ENCODE measurements at regions not wholly inside any gene's neighbourhood (a gene's known extent, or its start where the extent isn't known, plus 50 kb on each side); places are given as distances from the start of the nearest gene placed in this dataset.
"Not testable (repeated sequence)": the region's sequence is repeated elsewhere in the genome, so short reads cannot be mapped to it uniquely, and the experiment has no call there.

DNA sequence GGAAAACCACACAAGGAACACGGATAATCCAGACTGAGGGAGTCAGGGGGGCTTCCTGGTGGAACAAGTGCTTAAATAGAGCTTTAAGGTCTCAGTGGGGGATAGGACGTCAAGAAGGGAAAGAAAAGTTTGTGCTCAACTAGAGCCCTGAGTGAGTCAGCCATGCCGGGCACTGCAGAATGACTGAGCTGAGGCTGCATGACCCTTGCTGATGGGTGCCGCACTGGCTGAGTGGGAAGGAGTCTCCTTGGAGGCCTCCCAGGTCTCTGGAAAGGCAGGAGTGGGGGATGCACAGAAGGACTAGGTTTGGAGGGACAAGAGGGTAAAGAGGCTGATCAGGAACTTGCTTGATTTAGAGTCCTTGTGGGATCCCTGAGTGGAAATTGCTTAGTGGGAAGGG lies 150.3 kb downstream of the RPLP1 start:
- no peak for DNase-seq

DNA sequence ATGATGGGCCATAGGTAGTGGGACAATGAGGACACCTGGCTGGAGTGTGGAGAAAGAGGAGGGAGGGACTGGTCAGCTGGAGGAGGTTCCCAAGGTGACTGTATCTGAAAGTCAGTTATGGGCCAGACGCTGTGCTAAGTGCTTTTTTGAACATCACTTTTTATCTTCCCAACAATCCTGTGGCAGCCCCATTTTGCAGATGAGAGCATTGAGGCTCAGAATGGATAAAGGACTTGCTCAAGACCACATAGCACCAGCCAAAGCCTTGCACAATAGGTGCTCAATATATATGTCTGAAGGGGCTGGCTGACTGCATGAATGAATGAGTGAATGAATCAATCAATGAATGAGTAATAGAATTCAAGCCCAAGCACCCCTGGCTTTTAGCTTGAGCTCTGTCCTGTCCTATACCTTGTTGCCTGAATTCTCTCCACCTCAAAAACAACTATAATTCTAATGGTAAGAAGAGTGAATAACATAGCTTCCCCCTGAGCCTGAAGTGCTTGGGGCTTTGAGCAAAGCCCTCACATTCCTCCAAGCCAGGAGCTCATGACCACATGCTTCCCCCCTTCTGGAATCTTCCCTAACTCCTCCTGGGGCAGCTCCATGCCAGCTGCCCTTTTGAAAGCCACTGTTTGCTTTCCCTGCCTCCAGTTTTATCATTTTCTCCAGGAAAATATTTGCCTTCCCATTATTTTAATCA lies 150.9 kb downstream of the RPLP1 start:
- DNase-seq: no peak

DNA sequence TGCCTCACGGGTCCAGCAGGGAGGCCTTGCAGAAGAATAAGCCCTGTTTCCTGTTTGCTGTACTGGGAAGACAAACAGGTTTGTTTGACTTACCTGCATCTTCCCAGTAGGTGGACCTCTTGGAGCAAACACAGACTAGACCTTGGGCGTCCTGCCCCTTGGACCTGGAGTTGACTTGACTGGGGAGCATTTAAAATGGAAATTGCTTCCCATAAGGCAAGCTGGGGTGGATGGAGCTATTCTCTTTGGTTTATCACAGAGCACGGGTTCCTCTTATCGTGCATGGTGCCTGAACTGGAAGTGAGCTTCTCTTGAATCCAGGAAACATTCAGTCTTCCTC lies 151.4 kb downstream of the RPLP1 start:
- DNase-seq: no peak

DNA sequence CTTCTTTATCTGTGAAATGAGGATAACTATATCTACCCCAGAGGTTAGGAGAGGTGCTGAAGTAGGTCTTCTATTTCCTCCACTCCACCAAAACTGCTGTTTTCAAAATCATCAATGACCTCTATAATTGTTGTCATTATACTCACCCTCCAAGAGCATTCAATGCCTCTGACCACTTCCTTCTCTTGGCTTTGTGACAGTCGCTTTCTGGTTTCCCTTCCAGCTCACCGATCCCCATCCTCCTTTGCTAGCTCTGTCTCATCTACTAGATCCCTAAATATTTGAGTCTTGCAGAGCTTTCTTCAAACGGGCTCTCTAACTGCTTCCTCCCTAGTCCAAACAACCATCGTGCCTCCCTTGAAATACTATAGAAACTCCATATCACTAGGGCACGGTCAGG lies 153.5 kb downstream of the RPLP1 start:
- no peak for DNase-seq

DNA sequence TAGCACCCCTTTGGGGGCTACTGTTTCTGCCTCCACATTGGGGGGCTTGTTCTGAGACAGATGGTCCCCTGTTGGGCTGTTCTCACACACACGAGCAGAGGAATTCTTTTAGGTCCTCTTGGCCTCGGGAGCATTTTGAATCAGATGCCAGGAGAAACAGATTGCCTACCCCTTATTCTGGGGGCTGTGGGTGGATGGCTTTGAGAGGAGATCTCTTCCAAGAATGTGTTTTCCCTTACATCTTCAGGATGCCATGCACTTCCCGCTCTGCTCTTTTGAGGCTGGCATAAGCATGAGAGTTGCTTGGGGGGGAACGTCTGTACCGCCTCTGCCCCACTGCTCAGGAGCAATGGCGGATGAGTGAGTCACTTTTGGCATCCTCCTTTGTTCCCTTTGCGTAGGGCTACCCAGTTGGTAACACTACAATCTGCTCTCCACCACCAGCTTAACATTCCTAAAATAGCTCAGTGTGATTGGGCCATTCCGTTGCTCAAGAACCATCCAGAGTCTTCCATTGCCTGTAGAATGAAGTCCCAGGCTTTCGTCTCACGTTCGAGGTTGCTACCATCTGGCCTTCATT lies 154.4 kb downstream of the RPLP1 start:
- no peak for DNase-seq

DNA sequence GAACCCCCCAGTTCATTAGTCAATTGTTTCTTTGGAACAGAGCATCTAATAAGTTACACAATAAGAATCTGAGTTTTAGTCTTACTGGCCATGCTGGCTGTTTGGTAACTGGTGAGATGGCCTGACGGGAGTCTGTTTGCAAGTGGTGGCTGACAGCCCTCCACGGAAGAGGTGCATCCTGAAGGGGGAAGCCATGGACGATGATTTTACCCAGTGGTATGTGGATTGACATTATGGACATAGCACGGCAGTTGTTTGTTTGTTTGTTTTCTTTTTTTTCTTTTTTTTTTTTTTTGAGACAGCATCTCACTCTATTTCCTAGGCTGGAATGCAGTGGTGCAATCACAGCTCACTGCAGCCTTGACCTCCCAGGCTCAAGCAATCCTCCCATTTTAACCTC lies 156.0 kb downstream of the RPLP1 start:
- DNase-seq: no peak

DNA sequence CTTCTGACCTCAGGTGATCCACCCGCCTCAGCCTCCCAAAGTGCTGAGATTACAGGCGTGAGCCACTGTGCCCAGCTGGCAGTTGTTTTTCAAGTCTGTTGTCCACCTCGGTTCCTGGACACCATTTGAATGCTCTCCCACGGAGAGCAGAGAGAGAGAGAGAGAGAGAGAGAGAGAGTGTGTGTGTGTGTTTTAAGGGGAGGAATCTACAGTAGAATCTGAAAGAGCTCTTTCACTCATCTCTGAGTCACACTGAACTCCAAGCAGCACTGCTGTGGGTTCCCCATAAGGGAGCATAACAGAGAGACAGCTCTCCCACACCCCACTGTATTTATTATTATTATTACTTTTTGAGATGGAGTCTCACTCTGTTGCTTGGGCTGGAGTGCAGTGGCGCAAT lies 156.6 kb downstream of the RPLP1 start:
- no peak for DNase-seq

DNA sequence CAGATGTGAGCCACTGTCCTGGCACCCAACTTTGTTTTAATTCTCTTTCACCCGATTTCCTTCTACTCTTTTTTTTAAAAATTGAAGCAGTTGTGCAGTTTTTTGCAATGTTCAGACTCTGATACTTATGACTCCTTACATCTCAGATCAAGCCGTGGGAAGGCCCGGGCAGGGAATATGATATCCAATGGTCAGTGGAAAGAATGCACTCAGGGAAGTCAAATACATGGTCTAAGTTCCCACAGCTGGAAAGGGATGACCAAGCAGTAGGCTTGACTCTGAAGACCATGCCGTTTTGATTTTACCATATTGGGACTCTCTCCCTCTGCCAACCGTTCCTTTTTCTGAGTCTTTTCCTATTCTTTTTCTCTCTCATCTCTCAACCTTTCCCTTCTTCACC lies 157.2 kb downstream of the RPLP1 start:
- DNase-seq: no peak

DNA sequence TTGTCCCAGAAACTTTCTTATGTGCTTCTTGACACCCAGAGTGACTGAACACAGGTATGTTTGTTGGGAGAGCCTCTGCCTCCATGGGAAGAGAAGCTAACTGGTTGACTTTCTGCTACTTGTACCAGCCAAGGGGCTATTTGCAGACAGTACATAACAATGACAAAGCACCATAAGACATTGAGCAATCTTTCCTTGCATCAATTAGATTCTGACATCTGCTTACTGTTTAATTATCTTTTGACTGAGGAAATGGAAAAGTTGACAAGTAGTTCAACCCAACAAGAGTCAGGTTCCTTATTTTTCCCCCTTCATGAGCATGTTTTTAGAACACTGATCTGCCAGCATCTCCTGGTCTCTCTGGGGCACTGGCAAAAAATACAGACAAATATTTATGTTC lies 157.7 kb downstream of the RPLP1 start:
- no peak for DNase-seq

DNA sequence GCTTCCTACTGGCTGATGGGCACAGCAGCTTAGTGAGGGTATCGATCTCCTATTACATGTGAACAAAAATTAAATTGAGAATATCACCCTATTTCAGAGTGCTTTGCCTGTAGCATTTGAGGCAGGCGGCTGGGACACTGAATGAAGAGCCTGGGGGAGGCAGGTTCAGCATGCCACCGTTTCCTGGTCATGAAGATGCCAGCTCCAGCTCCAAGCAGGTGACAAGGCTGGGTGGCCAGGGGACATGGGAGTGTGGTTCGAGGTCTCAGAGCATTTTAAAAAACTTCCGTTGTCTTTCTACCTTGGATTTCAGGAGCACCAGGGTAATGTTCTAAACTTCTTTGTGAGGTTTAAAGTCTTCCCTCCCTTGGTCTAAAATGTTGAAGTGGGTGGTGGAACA lies 158.2 kb downstream of the RPLP1 start:
- no peak for DNase-seq

DNA sequence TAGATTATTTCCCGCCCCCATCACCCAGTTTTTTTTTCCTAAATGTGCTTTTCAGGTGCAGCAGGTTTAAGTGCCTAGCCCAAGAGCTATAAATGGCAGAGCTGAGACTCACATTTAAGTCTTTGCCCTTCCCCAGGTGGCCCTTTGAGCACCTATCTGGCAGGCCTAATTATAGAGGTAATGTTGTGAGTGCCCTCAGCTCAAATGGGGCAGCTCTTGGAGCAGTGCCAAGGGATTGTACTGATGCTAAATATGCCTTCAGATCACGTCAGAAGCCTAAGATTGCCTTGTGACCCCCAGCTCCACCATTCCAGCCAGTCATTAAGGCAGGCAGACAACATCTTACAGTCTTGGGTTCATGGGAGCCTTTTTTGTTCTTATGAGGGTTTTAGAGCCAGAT lies 159.5 kb downstream of the RPLP1 start:
- no peak for DNase-seq

DNA sequence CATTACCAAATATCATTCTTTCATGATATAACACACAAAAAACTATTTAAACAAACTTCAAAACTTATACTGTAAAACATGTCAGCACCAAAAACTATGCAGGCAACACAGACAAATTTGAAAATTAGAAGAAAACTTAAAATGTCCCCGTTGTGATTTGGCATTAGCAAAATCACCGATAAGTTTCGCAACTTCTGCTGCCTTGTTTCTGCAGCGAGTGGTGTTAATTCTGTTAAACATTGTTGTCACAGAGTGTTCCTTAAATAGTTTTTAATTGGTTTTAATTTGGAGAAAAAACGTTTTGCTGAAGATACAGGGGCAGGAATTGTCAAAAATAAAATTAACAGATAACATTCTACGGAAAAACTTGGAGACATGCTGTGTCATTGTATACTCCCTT lies 160.6 kb downstream of the RPLP1 start:
- DNase-seq: no peak

DNA sequence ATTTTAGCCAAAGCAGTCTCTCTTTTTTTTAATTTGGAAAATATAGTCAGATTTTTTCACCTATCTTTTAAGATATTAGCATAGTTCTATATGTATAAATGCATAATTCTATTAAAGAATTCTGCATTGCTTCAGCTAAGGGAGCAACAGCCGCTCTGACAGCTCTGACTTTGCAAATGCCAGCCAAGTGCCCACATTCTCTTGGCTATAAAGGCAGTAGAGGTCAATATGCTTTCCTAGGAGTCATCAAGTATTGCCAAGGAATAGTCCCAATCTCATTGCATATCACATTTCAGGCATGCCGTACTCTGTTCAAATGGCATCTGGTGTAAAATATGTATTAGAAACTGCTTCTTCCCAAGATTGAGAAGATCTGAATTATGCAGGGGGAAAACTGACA lies 161.4 kb downstream of the RPLP1 start:
- DNase-seq: no peak

DNA sequence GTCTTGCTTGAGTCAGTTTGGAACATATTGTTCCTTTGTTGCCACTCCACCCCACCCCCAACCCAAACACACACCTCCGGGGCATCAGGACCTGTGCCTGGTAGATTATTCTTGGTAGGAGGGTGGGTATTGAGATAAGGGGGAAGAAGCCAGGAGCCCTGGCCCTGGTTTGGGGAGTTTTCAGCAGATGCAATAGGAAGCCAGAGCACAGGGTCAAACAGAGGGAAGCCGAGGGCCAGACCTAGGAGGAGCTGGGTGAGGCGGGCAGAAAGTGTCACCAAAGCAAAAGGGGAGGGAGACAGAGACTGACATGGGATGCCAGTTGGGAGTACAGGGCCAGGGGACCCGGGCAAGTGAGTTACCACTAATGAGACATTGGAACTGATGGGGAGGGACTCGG lies 163.1 kb downstream of the RPLP1 start:
- DNase-seq: no peak

DNA sequence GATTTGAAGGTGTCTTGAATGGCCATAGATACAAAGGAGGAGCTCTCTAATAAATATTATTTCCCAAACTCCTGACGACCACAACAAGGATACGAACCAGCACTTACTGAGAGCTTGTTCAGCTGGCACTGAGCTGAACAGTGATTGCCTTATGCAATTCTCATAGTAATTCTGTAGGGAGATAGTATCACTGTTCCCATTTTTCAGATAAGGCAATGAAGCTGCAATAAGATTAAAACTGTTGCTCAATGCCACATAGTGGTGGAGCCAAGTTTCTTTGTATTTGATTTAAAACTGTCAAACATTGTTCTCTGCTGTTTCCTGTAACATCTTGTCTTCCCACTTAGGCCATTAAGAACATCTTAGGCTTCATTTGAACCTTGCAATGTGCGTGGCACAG lies 163.9 kb downstream of the RPLP1 start:
- DNase-seq: no peak

DNA sequence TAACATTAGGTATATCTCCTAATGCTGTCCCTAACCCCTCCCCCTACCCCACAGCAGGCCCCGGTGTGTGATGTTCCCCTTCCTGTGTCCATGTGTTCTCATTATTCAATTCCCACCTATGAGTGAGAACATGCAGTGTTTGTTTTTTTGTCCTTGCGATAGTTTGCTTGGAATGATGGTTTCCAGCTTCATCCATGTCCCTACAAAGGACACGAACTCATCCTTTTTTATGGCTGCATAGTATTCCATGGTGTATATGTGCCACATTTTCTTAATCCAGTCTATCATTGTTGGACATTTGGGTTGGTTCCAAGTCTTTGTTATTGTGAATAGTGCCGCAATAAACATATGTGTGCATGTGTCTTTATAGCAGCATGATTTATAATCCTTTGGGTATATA lies 164.5 kb downstream of the RPLP1 start:
- DNase-seq: not testable (repeated sequence)

DNA sequence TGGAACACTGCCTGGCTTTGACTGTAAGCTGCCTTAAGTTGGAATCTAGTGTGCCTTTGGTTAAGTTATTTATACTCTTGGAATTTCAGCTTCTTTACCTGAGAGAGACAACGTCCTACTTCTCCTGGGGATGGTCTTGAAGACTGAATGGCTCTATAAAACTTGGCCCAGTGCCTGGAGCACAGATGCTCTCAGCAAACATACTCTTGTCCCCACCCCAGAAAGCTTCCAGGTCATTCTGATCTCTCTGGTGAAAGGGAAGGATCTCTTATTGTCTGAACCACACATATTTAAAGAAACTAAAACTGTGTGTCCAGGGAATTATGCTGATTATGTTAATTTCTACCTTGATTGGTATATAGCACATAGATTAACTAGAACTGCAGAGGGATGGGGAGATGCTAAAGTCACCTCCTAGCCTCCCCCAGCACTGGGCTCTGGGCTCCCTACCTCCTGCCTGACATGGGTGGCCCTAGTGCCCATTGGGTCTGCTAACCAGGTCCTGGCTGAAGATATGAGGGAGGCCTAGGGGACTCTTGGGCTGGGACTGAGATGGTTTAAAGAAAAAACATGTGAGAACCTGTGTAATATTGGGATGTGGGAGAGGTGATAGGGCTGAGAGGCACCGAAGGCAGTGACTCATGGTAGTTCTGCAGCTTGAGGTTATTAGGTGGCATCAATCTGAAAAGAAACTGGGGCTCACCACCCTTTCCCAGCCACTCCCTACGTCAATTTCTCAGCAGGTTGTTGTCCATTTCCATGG lies 171.0 kb downstream of the RPLP1 start:
- DNase-seq: no peak

DNA sequence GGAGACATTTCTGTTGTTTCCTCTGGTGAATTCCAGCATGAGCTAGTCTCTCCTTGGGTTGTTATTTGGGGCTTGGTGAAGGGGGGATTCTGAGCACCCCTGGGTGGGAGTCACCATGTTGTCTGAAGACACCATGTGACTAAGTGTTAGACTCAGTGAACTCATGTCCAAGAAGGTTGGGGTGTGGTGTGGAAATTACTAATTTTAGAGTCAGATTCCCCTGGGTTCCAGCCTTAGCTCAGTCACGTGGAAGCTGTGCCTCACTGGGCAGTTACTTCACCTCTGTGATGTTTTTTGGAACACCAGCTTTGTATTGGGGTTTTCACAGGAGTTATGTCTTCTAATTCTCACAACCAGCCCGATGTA lies 171.5 kb downstream of the RPLP1 start:
- DNase-seq: no peak

DNA sequence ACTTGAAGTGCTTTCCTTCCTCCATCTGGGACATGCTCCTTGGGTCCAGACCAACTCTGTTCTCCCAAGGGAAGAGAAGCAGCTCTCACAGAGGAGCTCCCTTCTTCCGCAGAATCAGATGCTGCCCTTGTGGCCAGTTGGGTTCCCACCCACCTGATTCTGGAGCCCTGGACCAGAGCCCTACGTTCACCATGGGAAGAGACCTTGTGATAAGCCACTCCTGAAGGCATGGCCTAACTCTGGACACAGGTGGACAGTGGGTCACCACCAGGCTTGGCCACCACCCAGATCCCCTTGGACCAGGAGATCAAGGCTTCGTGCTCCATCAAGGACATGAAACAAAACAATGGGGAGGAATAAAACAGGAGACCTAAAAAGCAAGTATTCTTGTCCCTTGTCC lies 172.2 kb downstream of the RPLP1 start:
- no peak for DNase-seq

DNA sequence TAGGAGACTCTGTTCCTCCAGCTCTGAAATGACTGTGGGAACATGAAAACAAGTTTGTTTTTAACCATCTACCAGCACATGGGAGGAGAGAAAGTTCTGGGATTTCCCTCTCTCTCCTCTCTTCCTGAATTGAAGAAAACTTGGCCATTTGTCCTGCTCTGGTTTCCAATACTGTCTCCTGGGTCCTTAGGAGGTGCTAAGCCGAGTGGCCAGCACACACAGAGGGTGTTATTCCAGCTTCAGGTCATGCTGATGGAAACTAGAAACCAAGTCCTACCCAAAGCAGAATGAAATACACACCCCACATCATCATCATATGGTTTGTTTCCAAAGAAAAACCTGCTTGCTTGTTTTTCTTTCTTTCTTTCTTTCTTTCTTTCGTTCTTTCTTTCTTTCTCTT lies 172.7 kb downstream of the RPLP1 start:
- DNase-seq: no peak

DNA sequence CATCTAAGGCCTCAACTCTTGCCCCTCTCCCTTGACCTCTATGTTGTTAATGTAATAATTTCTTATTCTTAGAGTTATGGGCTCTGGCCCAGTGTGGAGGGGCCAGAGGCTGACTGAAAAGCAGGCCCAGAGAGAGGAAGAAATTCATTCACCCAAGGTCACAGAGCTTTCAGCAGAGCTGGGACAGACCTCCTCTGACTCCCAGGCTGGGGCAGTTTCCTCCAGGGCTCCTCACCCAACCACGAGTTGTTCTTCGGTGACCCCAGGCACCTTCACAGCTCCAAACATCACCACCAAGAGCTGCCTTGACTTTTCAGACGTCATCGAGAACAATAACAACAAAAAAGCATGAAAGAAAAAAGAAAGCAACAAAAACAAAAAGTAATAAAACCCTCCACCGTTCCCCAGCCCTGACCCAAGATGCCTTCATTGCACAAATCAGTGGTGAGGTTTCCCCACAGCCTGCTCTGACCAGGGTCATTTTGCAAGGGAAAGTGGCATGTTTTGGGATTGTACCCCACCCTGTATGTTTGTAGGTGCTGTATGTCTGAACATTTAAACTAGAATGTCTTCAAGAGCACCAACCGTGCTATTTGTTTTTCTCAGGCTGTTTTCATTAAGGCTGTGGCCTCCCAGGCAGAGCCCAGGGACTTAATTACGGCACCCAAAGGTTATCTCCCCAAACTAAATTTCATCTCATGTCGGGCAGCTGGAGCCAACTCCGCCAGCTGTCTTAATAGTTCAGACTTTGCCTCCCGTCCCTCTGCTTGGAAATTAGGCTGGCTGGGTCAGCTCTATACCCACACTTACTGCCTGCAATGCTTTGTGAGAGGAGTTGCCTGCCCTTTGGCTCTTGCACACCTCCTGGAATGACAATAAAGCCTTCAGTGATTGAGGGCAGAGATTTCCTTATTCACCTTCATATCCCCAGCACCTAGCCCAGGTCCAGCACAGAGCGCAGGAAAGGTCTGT lies 173.8 kb downstream of the RPLP1 start:
- DNase-seq: no peak

DNA sequence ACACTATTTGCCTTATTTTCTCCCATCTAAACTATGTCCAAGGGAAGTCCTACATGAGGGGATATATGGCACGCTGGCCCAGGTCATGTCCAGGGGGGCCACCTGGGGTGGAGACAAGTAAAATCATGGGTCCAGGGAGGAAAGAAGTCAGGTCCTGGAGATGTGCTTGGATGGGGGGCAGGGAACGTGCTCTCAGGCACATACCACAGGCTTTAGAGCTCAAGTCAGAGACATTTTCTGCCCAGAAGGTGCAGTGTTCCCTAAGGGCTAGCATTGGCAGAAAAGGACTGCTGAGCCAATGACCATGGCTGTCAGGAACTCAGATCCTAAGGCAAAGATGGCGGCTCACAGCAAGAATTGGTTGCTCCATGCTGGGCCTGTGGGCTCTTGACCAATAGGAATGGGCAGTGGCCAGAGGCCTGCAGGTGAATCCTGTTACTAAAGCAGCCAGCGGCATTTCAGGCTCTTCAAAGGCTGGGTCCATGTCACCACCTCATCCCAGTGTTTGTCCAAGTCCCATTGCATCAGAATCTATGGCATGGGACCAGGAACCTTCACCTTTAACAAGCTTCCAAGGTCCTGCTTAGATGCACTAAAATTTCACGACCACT lies 175.0 kb downstream of the RPLP1 start:
- DNase-seq: no peak

Data from T-helper 1 cell (primary cell).